ENCODE measurements at regions not wholly inside any gene's neighbourhood (a gene's known extent, or its start where the extent isn't known, plus 50 kb on each side); places are given as distances from the start of the nearest gene placed in this dataset.

DNA sequence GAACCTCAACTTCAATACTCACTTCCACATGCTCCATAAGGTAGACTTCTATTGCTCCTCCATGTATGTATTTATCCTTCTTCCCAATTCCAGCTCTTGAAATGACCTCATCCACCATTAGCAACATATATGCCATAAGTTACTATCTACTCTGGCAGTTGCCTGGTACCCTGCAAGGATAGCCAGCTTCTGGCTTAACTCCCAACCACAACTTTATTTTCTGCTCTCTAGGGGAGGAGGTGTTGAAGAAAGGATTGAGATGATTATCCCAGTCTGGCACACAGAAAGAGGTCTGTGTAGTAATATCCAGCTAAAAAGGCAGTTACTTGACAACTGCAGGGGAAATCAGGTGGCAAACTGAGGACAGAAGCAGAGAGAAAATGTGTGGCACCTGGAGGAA lies 71.5 kb upstream of the MDM1 start:
- Histone ChIP-seq H3K36me3 (no peaks in the 10 kb centered on the region), H3K27me3 (no peaks in the 10 kb centered on the region), H3K27ac (no peak overlapping the region), H3K4me1 (peaks cover 14% of the 10 kb centered on the region), H3K4me3 (no peak overlapping the region), H3K9me3 (no peaks in the 10 kb centered on the region)
- TF ChIP-seq, protein P1, sequence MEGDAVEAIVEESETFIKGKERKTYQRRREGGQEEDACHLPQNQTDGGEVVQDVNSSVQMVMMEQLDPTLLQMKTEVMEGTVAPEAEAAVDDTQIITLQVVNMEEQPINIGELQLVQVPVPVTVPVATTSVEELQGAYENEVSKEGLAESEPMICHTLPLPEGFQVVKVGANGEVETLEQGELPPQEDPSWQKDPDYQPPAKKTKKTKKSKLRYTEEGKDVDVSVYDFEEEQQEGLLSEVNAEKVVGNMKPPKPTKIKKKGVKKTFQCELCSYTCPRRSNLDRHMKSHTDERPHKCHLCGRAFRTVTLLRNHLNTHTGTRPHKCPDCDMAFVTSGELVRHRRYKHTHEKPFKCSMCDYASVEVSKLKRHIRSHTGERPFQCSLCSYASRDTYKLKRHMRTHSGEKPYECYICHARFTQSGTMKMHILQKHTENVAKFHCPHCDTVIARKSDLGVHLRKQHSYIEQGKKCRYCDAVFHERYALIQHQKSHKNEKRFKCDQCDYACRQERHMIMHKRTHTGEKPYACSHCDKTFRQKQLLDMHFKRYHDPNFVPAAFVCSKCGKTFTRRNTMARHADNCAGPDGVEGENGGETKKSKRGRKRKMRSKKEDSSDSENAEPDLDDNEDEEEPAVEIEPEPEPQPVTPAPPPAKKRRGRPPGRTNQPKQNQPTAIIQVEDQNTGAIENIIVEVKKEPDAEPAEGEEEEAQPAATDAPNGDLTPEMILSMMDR (IDR thresholded peaks at IDR 0.05), result no peak
- TF ChIP-seq POLR2A (IDR thresholded peaks at IDR 0.05), result no peak
- no peak for TF ChIP-seq POLR2AphosphoS5 (IDR thresholded peaks at IDR 0.05; ENCODE audit: insufficient read depth in 1 of 2, low read depth in 1 of 2)
- intact Hi-C loops (cut with DNase I), result loop anchor here (5.0 kb wide), 1 partner anchor 36 kb away; no protein-coding TSS in a partner anchor
- no peak for DNase-seq (ENCODE audit: extremely low spot score in 2 of 2)

GRCh38 chr12:68405343-68405781 lies 73.2 kb upstream of the MDM1 start:
- Histone ChIP-seq H3K27ac (peak overlapping the region; percentile 61), H3K4me3 (no peak overlapping the region), H3K27me3 (no peaks in the 10 kb centered on the region), H3K4me1 (peaks cover 14% of the 10 kb centered on the region), H3K9me3 (no peaks in the 10 kb centered on the region), H3K36me3 (no peaks in the 10 kb centered on the region)
- DNase-seq (ENCODE audit: extremely low spot score in 2 of 2), result no peak
- intact Hi-C loops (cut with DNase I), result no loop called here
- TF ChIP-seq POLR2AphosphoS5 (IDR thresholded peaks at IDR 0.05; ENCODE audit: insufficient read depth in 1 of 2, low read depth in 1 of 2) (no peak), POLR2A (IDR thresholded peaks at IDR 0.05) (no peak)
- TF ChIP-seq, protein P1 (IDR thresholded peaks at IDR 0.05), result no peak

- Histone ChIP-seq H3K27me3 (no peaks in the 10 kb centered on the region), H3K4me1 (peaks cover 14% of the 10 kb centered on the region), H3K9me3 (no peaks in the 10 kb centered on the region), H3K36me3 (no peaks in the 10 kb centered on the region), H3K4me3 (peak overlapping the region in 1 of 2 donors; percentile 9), H3K27ac (peak overlapping the region; percentile 61)
- TF ChIP-seq POLR2AphosphoS5 (IDR thresholded peaks at IDR 0.05; ENCODE audit: insufficient read depth in 1 of 2, low read depth in 1 of 2), result peak; percentile 71 to 84
- TF ChIP-seq, protein P1 (IDR thresholded peaks at IDR 0.05), result no peak
- intact Hi-C loops (cut with DNase I), result no loop called here
- peak in 1 of 2 donors; percentile 97 for DNase-seq (ENCODE audit: extremely low spot score in 2 of 2)
Measured at GRCh38 chr12:68406134-68406576, 74.0 kb upstream of the MDM1 start.

- no peaks in the 10 kb centered on the region for H3K27me3 ChIP-seq
- no peaks in the 10 kb centered on the region for H3K9me3 ChIP-seq
- TF ChIP-seq, protein P1 (IDR thresholded peaks at IDR 0.05), result no peak
- TF ChIP-seq POLR2A (IDR thresholded peaks at IDR 0.05) (no peak), POLR2AphosphoS5 (IDR thresholded peaks at IDR 0.05; ENCODE audit: insufficient read depth in 1 of 2, low read depth in 1 of 2) (no peak)
- intact Hi-C loops (cut with DNase I), result no loop called here
- no peak for DNase-seq (ENCODE audit: extremely low spot score in 2 of 2)
- no peak overlapping the region for H3K4me3 ChIP-seq
- no peak overlapping the region for H3K27ac ChIP-seq
- H3K4me1 ChIP-seq, result peaks cover 14% of the 10 kb centered on the region
- H3K36me3 ChIP-seq, result no peaks in the 10 kb centered on the region
Measured at GRCh38 chr12:68406911-68407310, 74.7 kb upstream of the MDM1 start.

DNA sequence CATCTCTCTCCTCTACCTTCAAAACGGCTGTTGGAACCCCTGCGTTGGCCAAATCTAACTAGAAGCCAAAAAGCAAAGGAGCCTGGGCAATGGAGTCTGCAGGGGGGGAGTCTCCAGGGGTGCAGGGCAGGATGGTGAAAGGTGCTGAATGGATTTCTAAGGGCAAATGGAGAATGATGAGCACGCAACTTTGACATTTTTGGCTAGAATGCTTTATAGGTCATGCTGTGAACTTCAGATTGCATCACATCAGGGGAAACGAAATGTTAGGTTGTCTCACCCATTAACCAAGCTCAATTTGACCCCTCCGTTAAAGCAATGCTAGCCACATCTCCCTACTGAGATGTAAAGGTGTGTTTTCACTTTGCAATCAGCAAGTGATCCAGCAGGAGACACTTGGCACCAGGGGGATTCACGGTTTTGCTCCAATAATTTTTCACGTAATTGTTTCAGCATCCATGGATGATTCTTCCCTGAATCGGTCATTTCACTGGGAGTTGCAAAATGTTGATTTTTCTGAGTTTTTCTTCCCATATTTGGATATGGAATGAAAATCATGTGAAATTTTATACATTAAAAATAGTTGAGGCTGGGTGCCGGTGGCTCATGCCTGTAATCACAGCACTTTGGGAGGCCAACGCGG lies 78.0 kb upstream of the MDM1 start:
- peaks cover 12% of the 10 kb centered on the region for H3K4me1 ChIP-seq
- DNase-seq (ENCODE audit: extremely low spot score in 2 of 2), result no peak
- no peaks in the 10 kb centered on the region for H3K27me3 ChIP-seq
- H3K9me3 ChIP-seq, result no peaks in the 10 kb centered on the region
- H3K27ac ChIP-seq, result no peak overlapping the region
- H3K36me3 ChIP-seq, result no peaks in the 10 kb centered on the region
- intact Hi-C loops (cut with DNase I), result no loop called here
- TF ChIP-seq POLR2A (IDR thresholded peaks at IDR 0.05), result no peak
- TF ChIP-seq, protein P1 (IDR thresholded peaks at IDR 0.05), result no peak
- TF ChIP-seq POLR2AphosphoS5 (IDR thresholded peaks at IDR 0.05; ENCODE audit: insufficient read depth in 1 of 2, low read depth in 1 of 2), result no peak
- H3K4me3 ChIP-seq, result no peak overlapping the region
